MM.1S (cell line): ENCODE measurements at regions not wholly inside any gene's neighbourhood (a gene's known extent, or its start where the extent isn't known, plus 50 kb on each side); places are given as distances from the start of the nearest gene placed in this dataset.

Experiments
- DNase-seq: peaks from one replicate; pipeline ENCODE4 v3.0.0-alpha.2; 2015
- H2AFZ ChIP-seq: fragments of 300-600 bp; sonication (generic); 2 replicates; pipeline ENCODE4 v1.6.0; 2016; ENCODE audit warnings: antibody characterized with exemption, low read length
- H3F3A ChIP-seq: fragments of 300-600 bp; sonication (generic); 2 replicates; pipeline ENCODE4 v1.6.1; 2016; ENCODE audit warnings: mild to moderate bottlenecking, antibody characterized with exemption, low read length, moderate library complexity, mixed read lengths; ENCODE audit not compliant: insufficient read depth
- H3K27ac ChIP-seq: fragments of 300-600 bp; sonication (generic); 2 replicates; pipeline ENCODE4 v1.5.1; 2016; ENCODE audit warnings: mild to moderate bottlenecking, low read length
- H3K27me3 ChIP-seq: fragments of 300-600 bp; sonication (generic); replicated peaks from 2 replicates; pipeline ENCODE4 v1.6.0; 2016; ENCODE audit warnings: low read length; ENCODE audit not compliant: insufficient read depth
- H3K36me3 ChIP-seq: fragments of 300-600 bp; sonication (generic); replicated peaks from 2 replicates; pipeline ENCODE4 v1.6.1; 2016; ENCODE audit warnings: mild to moderate bottlenecking, low read length, mixed read lengths; ENCODE audit not compliant: insufficient read depth
- H3K4me1 ChIP-seq: fragments of 300-600 bp; sonication (generic); 2 replicates; pipeline ENCODE4 v1.6.1; 2016; ENCODE audit warnings: low read length, mixed read lengths
- H3K4me2 ChIP-seq: fragments of 300-600 bp; sonication (generic); 2 replicates; pipeline ENCODE4 v1.6.0; 2016; ENCODE audit warnings: low read depth, low read length
- H3K4me3 ChIP-seq: fragments of 300-600 bp; sonication (generic); 2 replicates; pipeline ENCODE4 v1.5.1; 2016; ENCODE audit warnings: low read length, mixed read lengths
- H3K79me2 ChIP-seq: fragments of 300-600 bp; sonication (generic); 2 replicates; pipeline ENCODE4 v1.6.1; 2016; ENCODE audit warnings: mixed run types, low read length, mixed read lengths
- H3K9ac ChIP-seq: fragments of 300-600 bp; sonication (generic); 2 replicates; pipeline ENCODE4 v1.6.1; 2016; ENCODE audit warnings: low read length, mixed read lengths
- H3K9me2 ChIP-seq: fragments of 300-600 bp; sonication (generic); replicated peaks from 2 replicates; pipeline ENCODE4 v1.6.1; 2016; ENCODE audit warnings: mild to moderate bottlenecking, low read length, mixed read lengths; ENCODE audit not compliant: insufficient read depth
- H3K9me3 ChIP-seq: fragments of 300-600 bp; sonication (generic); replicated peaks from 2 replicates; pipeline ENCODE4 v1.6.1; 2016; ENCODE audit warnings: mild to moderate bottlenecking, low read length, mixed read lengths; ENCODE audit not compliant: insufficient read depth
- H4K20me1 ChIP-seq: fragments of 300-600 bp; sonication (generic); 2 replicates; pipeline ENCODE4 v1.6.1; 2016; ENCODE audit warnings: mild to moderate bottlenecking, low read length, moderate library complexity, mixed read lengths; ENCODE audit not compliant: insufficient read depth
- EZH2 ChIP-seq: fragments of 300-600 bp; sonication (generic); optimal IDR thresholded peaks from 2 replicates; pipeline ENCODE3; 2017; ENCODE audit warnings: low read depth, mild to moderate bottlenecking, antibody characterized with exemption, low read length, mixed read lengths
- EZH2phosphoT487 ChIP-seq: fragments of 300-600 bp; sonication (generic); IDR thresholded peaks from 2 replicates; pipeline ENCODE4 v1.6.1; 2018; ENCODE audit warnings: antibody characterized with exemption, low read length
- TF ChIP-seq, protein P1 (sequence below): fragments of 300-600 bp; sonication (generic); IDR thresholded peaks from 2 replicates; pipeline ENCODE4 v1.5.1; 2016; ENCODE audit warnings: antibody characterized with exemption, low read length, mixed read lengths

DNA sequence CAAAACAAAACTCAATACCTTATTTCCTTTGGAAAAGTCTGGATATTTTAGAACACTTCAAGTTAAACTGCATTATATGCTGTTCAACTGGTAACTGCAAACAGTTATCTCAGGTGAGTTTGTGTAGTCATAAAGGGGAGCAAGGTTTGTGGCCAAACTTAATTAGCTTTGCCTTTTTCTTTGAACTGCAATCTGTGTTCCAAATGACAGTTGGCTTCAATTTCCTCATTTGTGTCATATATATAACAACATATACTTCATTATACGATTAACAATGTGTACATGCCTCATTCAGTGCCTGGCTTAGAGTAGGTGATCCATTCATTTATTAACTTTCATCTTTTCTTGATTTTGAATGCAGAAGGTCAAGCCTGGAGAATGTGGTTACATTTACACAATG, 55.8 kb downstream of the KCNE4 start:
- DNase-seq, result no peak
- H3K9me3 ChIP-seq, result no peaks in the 10 kb centered on the region
- H4K20me1 ChIP-seq, result no peaks in the 10 kb centered on the region
- TF ChIP-seq, protein P1, sequence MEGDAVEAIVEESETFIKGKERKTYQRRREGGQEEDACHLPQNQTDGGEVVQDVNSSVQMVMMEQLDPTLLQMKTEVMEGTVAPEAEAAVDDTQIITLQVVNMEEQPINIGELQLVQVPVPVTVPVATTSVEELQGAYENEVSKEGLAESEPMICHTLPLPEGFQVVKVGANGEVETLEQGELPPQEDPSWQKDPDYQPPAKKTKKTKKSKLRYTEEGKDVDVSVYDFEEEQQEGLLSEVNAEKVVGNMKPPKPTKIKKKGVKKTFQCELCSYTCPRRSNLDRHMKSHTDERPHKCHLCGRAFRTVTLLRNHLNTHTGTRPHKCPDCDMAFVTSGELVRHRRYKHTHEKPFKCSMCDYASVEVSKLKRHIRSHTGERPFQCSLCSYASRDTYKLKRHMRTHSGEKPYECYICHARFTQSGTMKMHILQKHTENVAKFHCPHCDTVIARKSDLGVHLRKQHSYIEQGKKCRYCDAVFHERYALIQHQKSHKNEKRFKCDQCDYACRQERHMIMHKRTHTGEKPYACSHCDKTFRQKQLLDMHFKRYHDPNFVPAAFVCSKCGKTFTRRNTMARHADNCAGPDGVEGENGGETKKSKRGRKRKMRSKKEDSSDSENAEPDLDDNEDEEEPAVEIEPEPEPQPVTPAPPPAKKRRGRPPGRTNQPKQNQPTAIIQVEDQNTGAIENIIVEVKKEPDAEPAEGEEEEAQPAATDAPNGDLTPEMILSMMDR, result no peak
- TF ChIP-seq EZH2phosphoT487 (no peak), EZH2 (no peak)
- H3K9me2 ChIP-seq, result no peaks in the 10 kb centered on the region
- H3K4me2 ChIP-seq, result no peak overlapping the region
- H2AFZ ChIP-seq, result no peak overlapping the region
- no peaks in the 10 kb centered on the region for H3K27me3 ChIP-seq
- H3F3A ChIP-seq, result no peaks in the 10 kb centered on the region
- no peak overlapping the region for H3K9ac ChIP-seq
- no peak overlapping the region for H3K4me3 ChIP-seq
- no peak overlapping the region for H3K27ac ChIP-seq
- no peaks in the 10 kb centered on the region for H3K79me2 ChIP-seq
- no peaks in the 10 kb centered on the region for H3K4me1 ChIP-seq
- no peaks in the 10 kb centered on the region for H3K36me3 ChIP-seq

DNA sequence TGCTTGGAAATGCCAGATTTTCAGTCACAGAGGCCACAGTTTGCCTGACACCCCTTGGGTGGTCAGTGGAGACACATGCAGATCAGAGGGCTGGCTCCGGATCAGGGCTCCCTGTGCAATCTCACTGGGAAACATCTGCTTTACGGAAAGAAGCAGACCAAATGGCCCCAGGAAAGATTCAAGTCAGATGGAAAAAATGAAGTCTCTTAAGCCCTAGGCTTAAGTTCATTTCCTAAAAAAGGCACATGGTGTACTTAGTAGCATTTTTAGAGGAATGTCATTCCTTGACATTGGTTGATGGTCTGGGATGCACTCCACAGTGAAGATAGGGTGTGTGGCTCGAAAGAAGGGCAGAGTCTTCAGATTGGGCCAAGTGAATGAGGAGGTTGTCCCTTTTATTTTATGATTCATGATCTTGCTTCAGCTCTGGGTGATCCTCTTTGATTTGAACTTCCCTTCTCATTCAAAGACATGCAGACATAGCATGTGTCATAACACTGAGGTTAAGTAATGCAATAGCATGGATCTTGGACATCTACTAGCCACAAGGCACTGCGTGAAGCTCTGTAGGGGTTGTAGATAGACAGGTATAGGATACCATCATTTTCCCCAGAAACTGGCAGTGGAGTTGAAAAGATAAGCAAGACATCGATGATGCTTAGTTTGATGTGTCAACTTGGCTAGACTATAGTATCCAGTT, 56.5 kb downstream of the KCNE4 start:
- Histone ChIP-seq H3K4me1 (no peaks in the 10 kb centered on the region), H3F3A (no peaks in the 10 kb centered on the region), H3K27me3 (no peaks in the 10 kb centered on the region), H3K36me3 (no peaks in the 10 kb centered on the region), H2AFZ (no peak overlapping the region), H3K4me3 (no peak overlapping the region), H3K27ac (no peak overlapping the region), H4K20me1 (no peaks in the 10 kb centered on the region), H3K4me2 (no peak overlapping the region), H3K9ac (no peak overlapping the region), H3K9me3 (no peaks in the 10 kb centered on the region), H3K9me2 (no peaks in the 10 kb centered on the region), H3K79me2 (no peaks in the 10 kb centered on the region)
- no peak for DNase-seq
- TF ChIP-seq EZH2phosphoT487, result no peak
- TF ChIP-seq EZH2, result no peak
- TF ChIP-seq, protein P1, result no peak

DNA sequence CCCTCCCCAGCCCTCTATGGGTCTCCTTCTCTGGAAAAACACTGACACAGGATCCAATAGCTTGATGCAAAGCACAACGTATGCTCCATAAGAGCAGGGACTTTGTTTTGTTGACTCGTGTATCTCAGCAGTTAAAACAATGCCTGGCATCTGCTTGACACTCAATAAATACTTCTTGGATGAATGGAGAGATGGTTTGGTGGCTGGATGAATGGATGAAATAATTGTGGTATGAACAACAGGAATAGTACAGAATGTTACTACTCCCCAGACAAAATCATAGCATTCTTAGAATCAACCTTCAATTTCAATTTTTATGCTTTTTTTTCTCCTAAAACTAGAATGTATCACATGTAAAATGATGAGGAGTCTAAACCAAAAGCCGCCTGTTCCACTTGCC, 57.4 kb downstream of the KCNE4 start:
- no peaks in the 10 kb centered on the region for H3K9me2 ChIP-seq

More for the DNA sequence above, 57.4 kb downstream of the KCNE4 start:
- no peaks in the 10 kb centered on the region for H3K27me3 ChIP-seq
- no peak overlapping the region for H3K27ac ChIP-seq
- no peak overlapping the region for H2AFZ ChIP-seq
- no peaks in the 10 kb centered on the region for H3F3A ChIP-seq
- no peak overlapping the region for H3K4me3 ChIP-seq
- no peak overlapping the region for H3K4me2 ChIP-seq
- no peaks in the 10 kb centered on the region for H4K20me1 ChIP-seq
- H3K9ac ChIP-seq, result no peak overlapping the region
- DNase-seq, result no peak
- no peaks in the 10 kb centered on the region for H3K36me3 ChIP-seq
- no peaks in the 10 kb centered on the region for H3K4me1 ChIP-seq
- H3K79me2 ChIP-seq, result no peaks in the 10 kb centered on the region
- H3K9me3 ChIP-seq, result no peaks in the 10 kb centered on the region
- TF ChIP-seq, protein P1, result no peak
- TF ChIP-seq EZH2 (no peak), EZH2phosphoT487 (no peak)
